Motor neuron (in vitro differentiated cells): ENCODE measurements at regions not wholly inside any gene's neighbourhood (a gene's known extent, or its start where the extent isn't known, plus 50 kb on each side); places are given as distances from the start of the nearest gene placed in this dataset.
A peak's percentile ranks its signal among the peaks of the same experiment; 100 is the strongest.

Experiments
- ATAC-seq, 8 experiments: fragments of 200-7000 bp; cut with Tn5 transposase; replicated peaks in 6 of 8; 2 replicates each; pipeline ENCODE4 v1.8.0; 2021; ENCODE audit warnings: mild to moderate bottlenecking in 8 of 8, moderate library complexity in 8 of 8
- H3K27ac ChIP-seq, 2 donors: fragments of 250-450 bp; sonication (Bioruptor Pico); 2 replicates each; pipeline ENCODE4 v1.9.0; 2021; ENCODE audit warnings: antibody characterized with exemption in 2 of 2, mild to moderate bottlenecking in 2 of 2, moderate library complexity in 1 of 2
- H3K4me1 ChIP-seq, 2 donors: fragments of 250-450 bp; sonication (Bioruptor Pico); replicated peaks in 1 of 2; 2 replicates each; pipeline ENCODE4 v1.6.1; 2021; ENCODE audit warnings: antibody characterized with exemption in 2 of 2, mild to moderate bottlenecking in 2 of 2, moderate library complexity in 1 of 2
- H3K4me3 ChIP-seq, 5 donors: fragments of 250-450 bp; sonication (Bioruptor Pico); 2 replicates each; pipeline ENCODE4 v1.9.0; 2021; ENCODE audit warnings: antibody characterized with exemption in 5 of 5, mild to moderate bottlenecking in 5 of 5, moderate library complexity in 4 of 5
- WGBS, 10 experiments: fragments of 450-650 bp; shearing (Covaris generic); methylation state at CpG; one replicate each; pipeline ENCODE4 v1.0.0; 2022; 5-methylcytosine and 5-hydroxymethylcytosine counted together
- in situ Hi-C, 9 experiments: fragments of 400-800 bp; cut with MboI; loops; one replicate each; pipeline ENCODE4 v1.15.0; 2021; ENCODE audit warnings: low sequenced_read_pairs in 9 of 9, low pct_unique_long_range_greater_than_20kb in 2 of 9; ENCODE audit not compliant: unreplicated experiment in 9 of 9

DNA sequence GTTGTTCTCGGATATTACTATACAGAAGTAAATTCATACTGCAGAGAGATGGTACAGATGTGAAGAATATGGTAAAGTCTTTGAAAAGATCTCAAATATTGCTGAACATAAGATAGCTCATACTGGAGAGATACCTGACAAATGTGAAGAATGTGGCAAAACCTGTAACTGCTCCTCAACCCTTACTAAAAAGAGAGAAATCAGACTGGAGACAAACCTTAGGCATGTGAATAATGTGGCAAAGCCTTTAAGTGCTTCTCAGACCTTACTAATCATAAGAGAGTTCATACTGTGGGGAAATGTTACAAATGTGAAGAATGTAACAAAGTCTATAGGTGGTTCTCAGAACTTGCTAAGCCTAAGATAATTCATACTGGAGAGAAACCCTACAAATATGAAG is 986.0 kb upstream of the TSPY4 start:
- no peaks in the 10 kb centered on the region for H3K4me1 ChIP-seq
- 0 to 50% (median 14%) methylated on average over 1 of the region's 1 CpG; no CpG with 5 or more reads in 7 of the 10 experiments for WGBS, 10 experiments
- H3K4me3 ChIP-seq: no peak overlapping the region
- no peak for ATAC-seq
- no peak overlapping the region for H3K27ac ChIP-seq
- in situ Hi-C loops: no loop called here

DNA sequence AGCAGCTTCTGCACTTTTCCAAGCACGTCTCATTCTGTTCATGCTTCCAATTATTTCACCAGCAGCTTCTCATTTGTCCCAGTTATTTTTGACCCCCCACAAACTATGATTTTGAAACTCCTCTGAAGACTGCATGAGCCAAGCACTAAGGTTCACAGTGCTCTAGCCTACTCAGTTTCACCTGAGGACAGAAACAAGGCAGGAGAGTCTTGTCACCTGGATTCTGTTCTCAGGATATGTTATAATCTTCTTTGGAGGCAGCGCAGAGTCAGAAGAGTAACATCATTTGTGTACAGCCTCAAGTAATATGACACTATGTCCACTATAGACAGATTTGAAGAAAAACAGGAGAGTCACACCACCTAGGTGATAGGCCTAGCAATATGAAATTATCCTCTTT is 985.1 kb upstream of the TSPY4 start:
- in situ Hi-C loops: no loop called here
- no peaks in the 10 kb centered on the region for H3K4me1 ChIP-seq
- ATAC-seq: no peak
- H3K27ac ChIP-seq: no peak overlapping the region
- no CpG with 5 or more reads among the region's 2 CpGs for WGBS, 10 experiments
- no peak overlapping the region for H3K4me3 ChIP-seq

DNA sequence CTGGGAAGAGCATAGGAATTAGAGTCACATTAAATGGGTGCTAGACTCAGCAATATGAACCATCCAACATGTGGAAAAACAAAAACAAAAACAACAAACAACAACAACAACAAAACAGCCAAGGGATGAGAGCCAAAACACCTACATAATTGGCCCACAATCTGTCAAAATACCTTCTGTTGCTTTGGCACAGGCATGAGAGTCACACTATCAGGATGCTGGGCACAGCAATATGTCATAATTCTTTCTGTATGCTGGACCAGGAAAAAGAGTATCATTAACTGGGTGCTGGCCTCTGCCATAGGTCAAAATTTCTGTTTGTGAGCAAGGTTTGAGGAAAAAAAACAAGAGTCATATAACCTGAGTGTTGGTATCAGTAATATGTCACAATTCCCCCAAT is 979.1 kb upstream of the TSPY4 start:
- no peak for ATAC-seq
- H3K4me1 ChIP-seq: no peaks in the 10 kb centered on the region
- H3K27ac ChIP-seq: no peak overlapping the region
- no peak overlapping the region for H3K4me3 ChIP-seq
- in situ Hi-C loops: no loop called here

DNA sequence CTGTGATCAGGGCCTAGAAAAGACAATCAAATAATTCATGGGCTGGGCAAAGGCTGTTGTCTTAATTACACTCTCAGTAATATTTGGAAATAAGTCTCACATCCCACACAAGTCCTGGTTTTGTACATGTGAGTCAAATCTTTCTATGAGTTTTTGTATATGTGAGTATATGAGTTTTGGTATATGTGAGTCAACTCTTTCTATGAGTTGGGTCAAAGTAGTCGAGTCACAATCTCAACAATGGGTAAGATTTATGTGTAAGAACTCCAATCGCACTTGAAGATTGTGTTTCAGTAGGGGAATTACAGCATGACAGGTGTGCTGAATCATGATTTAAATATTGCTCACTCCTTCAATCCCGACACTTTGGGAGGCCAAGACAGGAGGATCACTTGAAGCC is 975.5 kb upstream of the TSPY4 start:
- WGBS, 10 experiments: 0 to 60% methylated on average over 1 to 2 of the region's 3 CpGs; no CpG with 5 or more reads in 8 of the 10 experiments
- Histone ChIP-seq H3K27ac (no peak overlapping the region), H3K4me1 (no peaks in the 10 kb centered on the region), H3K4me3 (no peak overlapping the region)
- ATAC-seq: no peak
- in situ Hi-C loops: no loop called here

DNA sequence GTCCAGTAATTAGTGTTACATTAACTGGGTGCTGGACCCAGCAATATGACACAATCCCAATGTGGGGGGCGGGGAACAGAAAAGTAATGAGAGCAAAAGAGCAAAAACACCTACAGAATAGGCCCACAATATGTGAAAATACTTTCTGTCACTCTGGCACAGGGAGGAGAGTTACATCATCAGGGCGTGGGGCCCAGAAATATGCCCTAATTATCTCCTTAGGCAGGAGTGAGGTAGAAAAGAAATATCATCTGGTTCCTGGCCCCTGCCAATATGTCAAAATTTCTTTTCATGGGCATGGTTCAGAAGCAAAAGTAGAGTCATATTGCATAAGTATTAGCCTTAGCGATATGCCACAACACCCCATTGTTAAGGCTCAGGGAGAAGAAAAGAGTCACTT is 959.8 kb upstream of the TSPY4 start:
- Histone ChIP-seq H3K4me3 (no peak overlapping the region), H3K4me1 (no peaks in the 10 kb centered on the region), H3K27ac (no peak overlapping the region)
- no CpG with 5 or more reads among the region's 3 CpGs for whole genome bisulfite sequencing, 10 experiments
- ATAC-seq: no peak
- in situ Hi-C loops: no loop called here

DNA sequence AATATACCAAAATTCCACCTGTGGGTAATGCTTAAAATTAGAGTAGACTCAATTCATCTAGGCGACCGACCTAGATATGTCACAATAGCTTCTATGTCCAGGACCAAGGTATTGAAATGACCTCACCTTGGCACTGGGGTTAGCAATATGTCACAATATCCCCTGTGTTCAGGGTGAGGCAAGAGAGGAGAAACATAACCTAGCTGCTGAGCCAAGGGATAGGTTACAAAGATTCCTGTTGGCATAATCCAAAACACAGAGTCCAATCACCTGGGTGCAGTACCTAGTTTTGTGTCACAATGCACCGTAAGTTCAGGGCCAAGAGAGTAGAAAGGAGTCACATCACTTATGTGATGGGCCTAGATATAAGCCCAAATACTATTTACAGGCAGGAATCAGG is 957.5 kb upstream of the TSPY4 start:
- in situ Hi-C loops: no loop called here
- Histone ChIP-seq H3K4me3 (no peak overlapping the region), H3K4me1 (no peaks in the 10 kb centered on the region), H3K27ac (no peak overlapping the region)
- ATAC-seq: no peak
- WGBS, 10 experiments: no CpG with 5 or more reads among the region's 3 CpGs

DNA sequence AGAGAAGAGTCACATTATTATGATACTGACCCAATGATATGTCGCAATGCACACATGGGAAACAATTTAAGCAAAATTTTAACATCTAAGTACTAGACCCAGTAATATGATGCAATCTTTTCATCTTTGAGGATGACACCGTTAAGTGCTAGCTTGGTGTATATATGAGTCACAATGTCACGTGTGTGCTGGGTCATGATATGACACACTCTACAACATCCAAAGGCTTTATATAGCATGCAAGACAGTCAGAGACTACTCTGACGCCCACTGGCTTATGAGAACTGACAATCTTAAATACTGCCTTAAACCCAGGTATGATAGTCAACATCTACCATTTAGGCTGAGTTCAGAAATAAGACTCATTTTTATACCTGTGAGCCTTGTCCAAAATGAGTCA is 955.8 kb upstream of the TSPY4 start:
- peak in 4 of 8 experiments; percentile 58 to 89 (median 66) for ATAC-seq
- no peak overlapping the region for H3K27ac ChIP-seq
- no peaks in the 10 kb centered on the region for H3K4me1 ChIP-seq
- in situ Hi-C loops: no loop called here
- no peak overlapping the region for H3K4me3 ChIP-seq
- 0 to 100% (median 80%) methylated on average over 1 of the region's 4 CpGs; no CpG with 5 or more reads in 7 of the 10 experiments for WGBS, 10 experiments

DNA sequence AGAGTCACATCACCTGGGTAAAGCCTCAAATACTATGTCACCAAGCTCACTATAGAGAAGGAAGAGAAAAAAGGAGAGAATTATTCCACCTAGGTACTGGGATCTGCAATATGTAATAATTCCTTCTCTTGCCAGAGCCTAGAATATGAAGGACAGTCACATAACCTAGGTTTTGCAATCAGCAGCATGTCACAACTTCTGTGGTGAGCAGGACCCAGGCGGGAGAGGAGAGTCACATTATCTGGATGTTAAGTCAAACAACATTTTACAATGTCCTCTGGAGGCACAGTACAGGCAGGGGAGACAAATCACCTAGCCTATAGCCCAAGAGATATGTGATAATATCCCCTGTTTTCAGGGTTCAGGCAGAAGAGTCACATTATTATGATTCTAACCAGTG is 951.2 kb upstream of the TSPY4 start:
- H3K27ac ChIP-seq: no peak overlapping the region
- no CpG with 5 or more reads among the region's 1 CpG for WGBS, 10 experiments

DNA sequence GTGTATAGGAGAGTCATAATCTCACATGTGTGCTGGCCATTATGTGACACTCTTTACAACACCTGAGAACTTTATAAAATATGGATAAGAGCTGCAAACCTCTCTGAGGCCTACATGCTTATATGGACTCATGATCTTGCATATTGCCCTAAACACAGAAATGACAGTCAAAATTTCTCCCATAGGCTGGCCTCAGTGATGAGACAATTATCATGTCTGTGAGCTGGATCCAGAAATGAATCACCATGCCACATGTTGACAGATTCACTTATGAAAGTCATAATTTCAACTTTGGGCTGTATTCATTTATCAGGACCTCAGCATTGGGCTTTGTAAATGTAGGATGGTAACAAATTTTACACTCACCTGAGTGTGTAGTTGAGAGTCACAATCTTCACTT is 948.8 kb upstream of the TSPY4 start:
- no peak for ATAC-seq
- in situ Hi-C loops: no loop called here
- Histone ChIP-seq H3K4me1 (no peaks in the 10 kb centered on the region), H3K4me3 (no peak overlapping the region), H3K27ac (no peak overlapping the region)

More for the DNA sequence above, 951.2 kb upstream of the TSPY4 start:
- ATAC-seq: no peak
- Histone ChIP-seq H3K4me1 (no peaks in the 10 kb centered on the region), H3K4me3 (no peak overlapping the region)
- in situ Hi-C loops: no loop called here

DNA sequence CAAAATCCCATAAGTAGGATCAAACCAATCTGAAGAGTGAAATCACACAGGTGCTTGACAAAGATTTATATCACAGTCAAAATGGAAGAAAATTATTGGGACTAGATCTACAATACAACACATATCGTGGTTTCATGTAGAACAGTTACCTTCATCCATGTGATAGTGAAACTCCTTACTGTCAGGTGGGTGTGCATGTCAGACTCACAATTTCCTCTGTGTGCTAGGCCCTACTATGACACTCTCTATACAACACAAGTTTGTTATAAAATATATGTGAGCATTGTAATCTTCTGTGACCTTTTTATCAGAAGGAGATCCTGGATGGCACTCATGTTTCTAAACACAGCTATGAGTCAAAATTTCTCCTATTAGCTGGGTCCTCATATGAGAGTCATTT is 947.0 kb upstream of the TSPY4 start:
- 0% methylated on average over 1 of the region's 1 CpG; no CpG with 5 or more reads in 9 of the 10 experiments for WGBS, 10 experiments
- ATAC-seq: no peak
- no peaks in the 10 kb centered on the region for H3K4me1 ChIP-seq
- no peak overlapping the region for H3K27ac ChIP-seq
- no peak overlapping the region for H3K4me3 ChIP-seq
- in situ Hi-C loops: no loop called here

DNA sequence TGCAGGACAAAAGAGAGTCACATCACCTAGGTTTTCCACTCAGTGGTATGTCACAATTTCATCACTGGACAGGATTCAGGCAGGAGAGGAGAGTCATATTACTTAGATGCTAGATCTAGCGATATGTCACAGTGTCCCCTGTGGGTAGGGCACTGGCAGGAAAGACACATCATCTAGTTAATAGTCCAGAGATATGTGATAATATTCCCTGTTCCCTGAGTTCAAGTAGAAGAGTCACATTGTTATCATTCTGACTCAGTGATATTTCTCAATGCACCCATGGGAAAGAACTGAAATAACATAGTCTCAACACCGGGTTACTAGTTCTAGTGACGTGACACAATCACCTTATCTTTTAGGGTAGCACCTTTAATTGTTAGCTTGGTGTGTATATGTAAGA is 944.0 kb upstream of the TSPY4 start:
- H3K4me1 ChIP-seq: no peaks in the 10 kb centered on the region
- no peak overlapping the region for H3K27ac ChIP-seq
- no peak overlapping the region for H3K4me3 ChIP-seq
- in situ Hi-C loops: no loop called here
- no CpG with 5 or more reads among the region's 3 CpGs for WGBS, 10 experiments
- no peak for ATAC-seq

DNA sequence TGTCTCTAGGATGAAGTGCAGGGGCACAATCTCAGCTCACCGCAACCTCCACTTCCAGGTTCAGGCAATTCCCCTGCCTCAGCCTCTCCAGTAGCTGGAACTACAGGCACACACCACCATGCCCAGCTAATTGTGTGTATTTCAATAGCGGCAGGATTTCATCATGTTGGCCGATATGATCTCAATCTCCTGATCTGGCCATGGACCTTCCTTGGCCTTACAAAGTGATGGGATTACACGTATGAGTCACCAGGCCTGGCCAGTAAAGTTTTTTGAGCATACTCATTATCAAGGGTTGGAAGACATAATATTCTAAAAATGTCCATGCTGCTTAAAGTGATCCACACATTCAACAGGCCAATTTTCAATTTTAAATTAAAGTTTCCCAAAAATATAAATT is 914.4 kb upstream of the TSPY4 start:
- 0 to 17% methylated on average over 1 to 2 of the region's 4 CpGs; no CpG with 5 or more reads in 8 of the 10 experiments for WGBS, 10 experiments
- ATAC-seq: peak in 1 of 8 experiments; percentile 34
- Histone ChIP-seq H3K4me1 (no peaks in the 10 kb centered on the region), H3K27ac (no peak overlapping the region), H3K4me3 (no peak overlapping the region)
- in situ Hi-C loops: no loop called here

DNA sequence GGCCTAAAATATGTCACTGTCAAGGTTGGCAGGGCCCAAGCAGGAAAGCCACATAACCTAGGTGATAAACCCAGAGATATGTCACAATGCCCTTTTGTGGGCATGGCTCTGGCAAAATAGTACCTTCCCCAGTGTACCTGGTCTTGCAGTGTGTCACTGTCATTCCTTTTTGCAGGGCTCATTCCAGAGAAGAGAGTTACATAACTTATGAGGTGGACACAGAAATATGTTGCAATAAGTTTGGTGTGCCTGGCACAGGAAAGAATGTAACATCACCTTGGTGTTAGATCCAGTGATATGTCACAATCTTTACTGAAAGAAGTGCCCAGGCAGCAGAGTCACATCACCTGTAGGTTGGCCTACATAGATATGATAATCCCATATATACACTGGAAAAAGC is 910.8 kb upstream of the TSPY4 start:
- ATAC-seq: no peak
- no peak overlapping the region for H3K27ac ChIP-seq
- H3K4me1 ChIP-seq: no peaks in the 10 kb centered on the region
- no peak overlapping the region for H3K4me3 ChIP-seq
- in situ Hi-C loops: no loop called here

DNA sequence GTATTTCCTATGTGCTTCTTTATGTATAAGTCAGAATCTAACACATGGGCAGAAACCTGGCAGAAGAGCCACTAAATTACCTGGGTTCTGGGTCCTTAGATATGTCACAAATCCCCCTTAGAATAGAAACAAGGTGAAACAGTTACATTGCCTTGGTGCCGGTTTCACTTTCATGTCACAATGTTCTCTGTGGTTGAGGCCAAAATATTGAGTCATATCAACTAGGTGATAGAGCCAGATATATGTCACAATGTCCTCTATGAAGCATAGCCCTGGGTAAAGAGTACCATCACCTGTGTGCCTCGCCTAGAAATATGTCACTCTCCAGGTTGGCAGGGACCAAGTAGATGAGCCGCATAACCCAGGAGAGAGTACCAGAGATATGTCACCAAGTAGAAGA is 899.8 kb upstream of the TSPY4 start:
- in situ Hi-C loops: no loop called here
- WGBS, 10 experiments: no CpG with 5 or more reads among the region's 3 CpGs
- no peak for ATAC-seq
- H3K27ac ChIP-seq: no peak overlapping the region
- H3K4me1 ChIP-seq: no peaks in the 10 kb centered on the region
- no peak overlapping the region for H3K4me3 ChIP-seq

DNA sequence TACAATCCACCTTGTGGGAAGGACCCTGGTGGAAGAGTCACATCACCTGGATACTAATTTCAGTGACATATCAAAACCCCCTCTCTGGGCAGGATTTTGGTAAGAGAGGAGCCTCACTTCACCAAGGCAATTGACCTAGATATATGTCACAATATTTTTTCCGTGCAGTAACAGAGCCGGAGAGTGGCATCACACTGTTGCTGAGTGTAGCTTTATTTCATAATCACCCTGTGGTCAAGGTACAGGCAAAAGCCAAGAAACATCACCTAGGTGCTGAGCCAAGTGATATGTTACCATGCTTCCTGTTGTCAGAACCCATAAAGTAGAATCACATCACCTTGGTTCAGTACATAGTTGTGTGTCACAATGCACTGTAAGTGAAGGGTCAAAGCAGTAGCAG is 895.2 kb upstream of the TSPY4 start:
- no peak for ATAC-seq
- 43 to 100% methylated on average over 1 to 2 of the region's 2 CpGs; no CpG with 5 or more reads in 8 of the 10 experiments for WGBS, 10 experiments
- in situ Hi-C loops: no loop called here
- H3K4me1 ChIP-seq: no peaks in the 10 kb centered on the region
- H3K27ac ChIP-seq: no peak overlapping the region
- H3K4me3 ChIP-seq: no peak overlapping the region
